GM12864 (cell line): ENCODE measurements at regions not wholly inside any gene's neighbourhood (a gene's known extent, or its start where the extent isn't known, plus 50 kb on each side); places are given as distances from the start of the nearest gene placed in this dataset.

ENCODE experiments used
- DNase-seq: peaks from one replicate; pipeline ENCODE4 v3.0.0-alpha.2; 2011; ENCODE audit warnings: low read depth
- H3K4me3 ChIP-seq: 2 replicates; pipeline ENCODE4 v1.5.1; 2011; ENCODE audit warnings: mild to moderate bottlenecking, low read depth, low read length, control low read depth
- TF ChIP-seq, protein P1 (sequence below): IDR thresholded peaks from 2 replicates; pipeline ENCODE4 v1.5.1; 2011; ENCODE audit warnings: low read depth, mild to moderate bottlenecking, moderate library complexity, low read length, control low read depth, inconsistent platforms; ENCODE audit errors: missing control alignments

DNA sequence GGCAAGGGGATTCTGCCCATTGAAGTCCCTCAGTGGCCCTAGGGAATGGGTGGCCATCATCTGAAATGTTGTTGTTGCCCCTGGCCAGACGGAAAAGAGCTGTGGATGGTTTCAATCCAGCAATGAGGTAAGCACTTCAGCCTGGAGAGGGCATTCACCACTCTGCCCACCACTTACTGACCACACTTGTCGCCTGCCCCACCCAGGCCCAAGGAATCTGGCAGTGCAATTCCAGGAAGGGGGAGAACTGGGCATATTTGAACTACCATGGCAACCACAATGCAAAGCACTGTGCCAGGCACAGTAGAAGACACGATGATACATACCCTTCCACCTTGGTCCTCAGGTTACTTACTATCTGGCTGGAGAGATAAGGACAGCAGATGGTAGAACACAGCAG is 161.6 kb downstream of the PDGFRA start:
- no peak overlapping the region for H3K4me3 ChIP-seq
- DNase-seq = no peak
- TF ChIP-seq, protein P1, sequence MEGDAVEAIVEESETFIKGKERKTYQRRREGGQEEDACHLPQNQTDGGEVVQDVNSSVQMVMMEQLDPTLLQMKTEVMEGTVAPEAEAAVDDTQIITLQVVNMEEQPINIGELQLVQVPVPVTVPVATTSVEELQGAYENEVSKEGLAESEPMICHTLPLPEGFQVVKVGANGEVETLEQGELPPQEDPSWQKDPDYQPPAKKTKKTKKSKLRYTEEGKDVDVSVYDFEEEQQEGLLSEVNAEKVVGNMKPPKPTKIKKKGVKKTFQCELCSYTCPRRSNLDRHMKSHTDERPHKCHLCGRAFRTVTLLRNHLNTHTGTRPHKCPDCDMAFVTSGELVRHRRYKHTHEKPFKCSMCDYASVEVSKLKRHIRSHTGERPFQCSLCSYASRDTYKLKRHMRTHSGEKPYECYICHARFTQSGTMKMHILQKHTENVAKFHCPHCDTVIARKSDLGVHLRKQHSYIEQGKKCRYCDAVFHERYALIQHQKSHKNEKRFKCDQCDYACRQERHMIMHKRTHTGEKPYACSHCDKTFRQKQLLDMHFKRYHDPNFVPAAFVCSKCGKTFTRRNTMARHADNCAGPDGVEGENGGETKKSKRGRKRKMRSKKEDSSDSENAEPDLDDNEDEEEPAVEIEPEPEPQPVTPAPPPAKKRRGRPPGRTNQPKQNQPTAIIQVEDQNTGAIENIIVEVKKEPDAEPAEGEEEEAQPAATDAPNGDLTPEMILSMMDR = no peak

DNA sequence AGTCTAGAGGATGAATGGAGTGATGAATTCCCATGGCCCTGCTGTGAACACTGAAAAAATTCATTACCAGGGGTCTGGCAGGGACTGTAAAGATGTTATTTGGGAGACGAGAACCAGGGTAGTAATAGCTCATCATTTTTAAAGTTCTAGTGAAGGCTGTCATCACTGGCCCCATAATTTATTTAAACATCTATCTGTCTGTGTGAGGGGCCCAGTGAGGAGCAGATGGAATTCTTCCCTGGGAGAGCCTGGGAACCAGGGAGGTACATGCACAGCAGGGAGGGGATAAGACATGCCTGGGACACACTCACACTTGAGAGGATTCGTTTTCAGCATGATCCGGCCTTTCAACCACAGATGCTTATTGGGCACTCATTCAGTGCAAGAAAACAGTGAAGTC is 162.0 kb downstream of the PDGFRA start:
- TF ChIP-seq, protein P1 = no peak
- DNase-seq = no peak

DNA sequence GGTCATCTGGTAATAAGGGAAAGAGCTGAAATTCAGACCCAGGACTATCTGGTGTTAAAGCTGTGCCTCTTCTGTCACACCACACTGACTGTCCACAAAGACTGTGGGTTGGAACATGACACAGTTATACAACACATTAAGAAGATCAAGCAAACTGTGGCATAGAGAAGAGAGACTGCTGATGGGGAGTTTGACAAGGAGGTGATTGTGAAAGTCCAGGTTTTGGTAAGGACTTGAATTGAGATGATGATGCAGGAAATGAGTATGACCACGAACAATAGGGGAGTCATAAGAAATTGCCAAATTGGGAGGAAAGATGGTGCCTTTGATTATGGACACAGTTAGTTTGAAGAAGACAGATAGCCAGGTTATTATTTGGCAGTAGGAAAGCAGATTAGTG is 163.4 kb downstream of the PDGFRA start:
- no peak for DNase-seq
- TF ChIP-seq, protein P1 = no peak
- no peak overlapping the region for H3K4me3 ChIP-seq

More for the DNA sequence above, 162.0 kb downstream of the PDGFRA start:
- no peak overlapping the region for H3K4me3 ChIP-seq

DNA sequence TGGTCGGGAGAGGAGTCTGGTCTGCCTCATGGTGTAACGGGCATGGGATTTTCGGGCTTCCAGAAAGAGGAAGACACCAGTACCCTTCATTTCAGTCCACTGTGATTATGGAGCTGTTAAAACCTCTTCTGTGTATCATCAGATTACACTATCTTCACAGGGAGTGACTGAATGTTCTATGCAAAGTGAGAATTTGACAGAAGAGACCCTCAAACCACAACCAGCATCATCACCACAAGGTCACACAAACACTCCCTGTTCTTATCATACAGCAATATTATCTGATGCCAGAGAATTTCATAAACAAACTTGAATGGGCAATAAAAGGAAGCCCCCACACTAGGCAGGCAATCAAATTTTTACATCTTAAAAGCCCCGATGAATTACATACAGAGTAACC is 164.2 kb downstream of the PDGFRA start:
- no peak for DNase-seq
- TF ChIP-seq, protein P1 = no peak
- H3K4me3 ChIP-seq = no peak overlapping the region

DNA sequence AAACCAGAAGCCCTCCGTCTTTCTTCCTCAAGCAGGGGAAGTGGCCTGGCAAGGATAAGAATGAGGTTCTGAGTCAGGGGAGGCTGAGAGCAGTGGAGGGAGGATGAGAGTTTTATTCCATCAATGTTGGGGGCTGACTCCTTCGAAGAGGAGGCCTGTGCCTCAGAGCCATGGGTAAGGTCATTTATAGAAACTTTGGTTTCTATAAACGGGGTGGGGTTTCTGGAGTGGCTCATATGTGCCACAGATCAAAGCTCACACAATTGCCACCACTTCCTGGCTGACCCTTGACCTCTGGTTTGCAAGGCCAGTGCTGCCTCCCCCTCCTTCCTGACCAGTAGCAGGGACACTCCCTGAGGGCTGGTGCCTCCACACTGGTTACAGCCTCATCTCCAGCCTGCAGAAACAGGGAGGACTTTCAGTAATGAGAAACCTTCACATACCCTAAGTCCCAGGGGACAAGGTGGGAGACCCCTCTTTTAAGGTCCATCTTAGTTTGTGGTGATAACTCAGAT is 166.0 kb downstream of the PDGFRA start:
- TF ChIP-seq, protein P1 = no peak
- no peak for DNase-seq
- no peak overlapping the region for H3K4me3 ChIP-seq

DNA sequence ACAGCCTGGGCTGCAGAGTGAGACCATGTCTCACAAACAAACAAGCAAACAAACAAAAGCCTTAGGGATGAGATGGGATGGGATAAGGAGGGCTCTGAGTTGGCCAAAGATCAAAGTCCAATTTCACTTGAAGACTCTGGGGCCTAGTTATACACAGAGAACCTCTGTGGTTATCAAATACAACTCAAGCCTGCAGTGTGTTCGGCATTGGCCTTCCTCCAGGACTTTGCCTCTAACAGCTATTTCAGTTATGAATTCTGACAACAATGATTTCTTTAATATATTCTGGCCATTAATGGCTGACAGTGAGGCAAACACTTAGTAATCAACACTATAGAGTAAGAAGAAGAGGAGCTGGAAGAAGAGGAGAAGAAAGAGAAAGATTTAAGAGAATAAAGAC is 171.1 kb downstream of the PDGFRA start:
- H3K4me3 ChIP-seq = no peak overlapping the region
- no peak for DNase-seq
- TF ChIP-seq, protein P1 = no peak

DNA sequence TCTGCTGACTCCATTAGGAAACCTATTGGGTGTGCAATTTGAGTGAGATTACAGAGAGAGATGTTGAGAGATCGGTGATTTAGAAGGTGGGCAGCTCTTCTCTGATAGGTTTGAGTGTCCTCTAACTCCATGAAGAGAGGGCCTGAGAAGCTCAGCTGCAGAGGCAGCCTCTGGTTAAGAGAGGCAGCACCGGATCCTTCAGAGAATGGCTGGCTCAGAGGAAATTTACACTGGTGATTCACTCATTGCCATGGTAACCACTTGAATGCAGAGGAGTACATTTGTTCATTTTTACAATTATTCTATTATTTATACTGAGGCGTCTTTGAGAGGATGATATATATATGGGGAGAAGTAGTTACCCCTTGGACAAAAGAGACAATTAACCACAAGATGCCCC is 171.7 kb downstream of the PDGFRA start:
- TF ChIP-seq, protein P1 = no peak

More for the DNA sequence above, 171.7 kb downstream of the PDGFRA start:
- no peak overlapping the region for H3K4me3 ChIP-seq
- DNase-seq = no peak
